Neutrophil (primary cell): ENCODE measurements at regions not wholly inside any gene's neighbourhood (a gene's known extent, or its start where the extent isn't known, plus 50 kb on each side); places are given as distances from the start of the nearest gene placed in this dataset.
A peak's percentile ranks its signal among the peaks of the same experiment; 100 is the strongest.
"Not testable (repeated sequence)": the region's sequence is repeated elsewhere in the genome, so short reads cannot be mapped to it uniquely, and the experiment has no call there.

Experiments used
- H3K27ac ChIP-seq: fragments of 200-600 bp; sonication (generic); 2 replicates; pipeline ENCODE4 v1.5.1; 2016; ENCODE audit warnings: mild to moderate bottlenecking, moderate library complexity
- H3K27me3 ChIP-seq: fragments of 200-600 bp; sonication (generic); 2 replicates; pipeline ENCODE4 v1.6.0; 2016; ENCODE audit warnings: mild to moderate bottlenecking
- H3K36me3 ChIP-seq: fragments of 200-600 bp; sonication (generic); 2 replicates; pipeline ENCODE4 v1.5.1; 2017
- H3K4me1 ChIP-seq, 2 experiments: fragments of 200-600 bp in 1 of 2; sonication (generic) in 1 of 2; 1 replicate in 1 of 2; 2 replicates in 1 of 2; pipeline versions ENCODE4 v1.5.1 to v1.6.1; 2013 to 2016; ENCODE audit warnings: low read depth in 1 of 2, low read length in 1 of 2, mild to moderate bottlenecking in 1 of 2, moderate library complexity in 1 of 2; ENCODE audit not compliant: control insufficient read depth in 1 of 2, insufficient read depth in 1 of 2
- H3K4me3 ChIP-seq, 2 experiments: fragments of 200-600 bp in 1 of 2; sonication (generic) in 1 of 2; 1 replicate in 1 of 2; 2 replicates in 1 of 2; pipeline ENCODE4 v1.5.1; 2013 to 2016; ENCODE audit warnings: low read depth in 1 of 2, low read length in 1 of 2, mild to moderate bottlenecking in 1 of 2, moderate library complexity in 1 of 2
- H3K9me3 ChIP-seq: fragments of 200-600 bp; sonication (generic); 2 replicates; pipeline ENCODE4 v1.5.1; 2016
- TF ChIP-seq, protein P1 (sequence below): fragments of 200-600 bp; sonication (generic); IDR thresholded peaks from 2 replicates; pipeline ENCODE4 v1.5.1; 2016; ENCODE audit warnings: antibody characterized with exemption

- Histone ChIP-seq H3K36me3 (no peaks in the 10 kb centered on the region), H3K4me3 (peak overlapping the region; percentile 51 to 52), H3K27me3 (no peaks in the 10 kb centered on the region), H3K9me3 (no peaks in the 10 kb centered on the region), H3K27ac (peak overlapping the region; percentile 99), H3K4me1 (peaks cover 65 to 70% of the 10 kb centered on the region in 2 experiments)
- TF ChIP-seq, protein P1, sequence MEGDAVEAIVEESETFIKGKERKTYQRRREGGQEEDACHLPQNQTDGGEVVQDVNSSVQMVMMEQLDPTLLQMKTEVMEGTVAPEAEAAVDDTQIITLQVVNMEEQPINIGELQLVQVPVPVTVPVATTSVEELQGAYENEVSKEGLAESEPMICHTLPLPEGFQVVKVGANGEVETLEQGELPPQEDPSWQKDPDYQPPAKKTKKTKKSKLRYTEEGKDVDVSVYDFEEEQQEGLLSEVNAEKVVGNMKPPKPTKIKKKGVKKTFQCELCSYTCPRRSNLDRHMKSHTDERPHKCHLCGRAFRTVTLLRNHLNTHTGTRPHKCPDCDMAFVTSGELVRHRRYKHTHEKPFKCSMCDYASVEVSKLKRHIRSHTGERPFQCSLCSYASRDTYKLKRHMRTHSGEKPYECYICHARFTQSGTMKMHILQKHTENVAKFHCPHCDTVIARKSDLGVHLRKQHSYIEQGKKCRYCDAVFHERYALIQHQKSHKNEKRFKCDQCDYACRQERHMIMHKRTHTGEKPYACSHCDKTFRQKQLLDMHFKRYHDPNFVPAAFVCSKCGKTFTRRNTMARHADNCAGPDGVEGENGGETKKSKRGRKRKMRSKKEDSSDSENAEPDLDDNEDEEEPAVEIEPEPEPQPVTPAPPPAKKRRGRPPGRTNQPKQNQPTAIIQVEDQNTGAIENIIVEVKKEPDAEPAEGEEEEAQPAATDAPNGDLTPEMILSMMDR, result no peak
These were observed 96.6 kb upstream of the CHD2 start for GRCh38 chr15:92803536-92803851.

GRCh38 chr15:92803852-92804609 is 96.1 kb upstream of the CHD2 start:
- Histone ChIP-seq H3K4me1 (peaks cover 65 to 70% of the 10 kb centered on the region in 2 experiments), H3K4me3 (peak overlapping the region; percentile 51 to 52), H3K27me3 (no peaks in the 10 kb centered on the region), H3K9me3 (no peaks in the 10 kb centered on the region), H3K36me3 (no peaks in the 10 kb centered on the region), H3K27ac (peak overlapping the region; percentile 99)
- TF ChIP-seq, protein P1, result peak; percentile 31

GRCh38 chr15:92804610-92804936 is 95.6 kb upstream of the CHD2 start:
- not testable (repeated sequence) for H3K36me3 ChIP-seq

DNA sequence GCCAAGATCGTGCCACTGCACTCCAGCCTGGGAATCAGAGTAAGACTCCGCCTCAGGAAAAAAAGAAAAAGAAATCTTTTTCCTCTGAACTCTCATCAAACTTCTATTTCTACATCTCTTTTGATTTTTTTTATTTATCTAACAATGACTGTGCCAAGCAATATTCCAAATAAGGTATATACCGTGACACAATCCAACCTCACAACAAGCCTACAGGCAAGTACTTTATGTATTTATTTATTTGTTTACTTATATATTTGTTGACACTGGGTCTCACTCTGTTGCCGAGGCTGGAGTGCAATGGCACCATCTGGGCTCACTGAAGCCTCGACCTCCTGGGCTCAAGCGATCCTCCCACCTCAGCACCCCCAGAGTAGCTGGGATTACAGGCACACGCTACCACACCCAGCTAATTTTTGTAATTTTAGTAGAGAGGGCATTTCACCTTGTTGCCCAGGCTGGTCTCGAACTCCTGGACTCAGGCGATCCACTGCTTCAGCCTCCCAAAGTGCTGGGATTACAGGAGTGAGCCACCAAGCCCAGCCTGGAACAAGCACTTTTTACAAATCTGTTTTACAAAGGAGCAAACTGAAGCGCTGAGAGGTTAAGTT is 94.9 kb upstream of the CHD2 start:
- Histone ChIP-seq H3K36me3 (no peaks in the 10 kb centered on the region), H3K27me3 (no peaks in the 10 kb centered on the region), H3K4me1 (peaks cover 68 to 77% of the 10 kb centered on the region in 2 experiments), H3K4me3 (peak overlapping the region; percentile 34 to 51), H3K27ac (peak overlapping the region; percentile 99), H3K9me3 (no peaks in the 10 kb centered on the region)
- TF ChIP-seq, protein P1, result no peak

More at GRCh38 chr15:92804610-92804936, 95.6 kb upstream of the CHD2 start:
- H3K27ac ChIP-seq, result peak overlapping the region; percentile 99
- H3K4me3 ChIP-seq, result peak overlapping the region; percentile 34 to 51
- H3K27me3 ChIP-seq, H3K9me3 ChIP-seq: not testable (repeated sequence)
- H3K4me1 ChIP-seq, result peaks cover 65 to 71% of the 10 kb centered on the region in 2 experiments

GRCh38 chr15:92806171-92806570 is 94.0 kb upstream of the CHD2 start:
- Histone ChIP-seq H3K27ac (peak overlapping the region; percentile 99), H3K4me1 (peaks cover 76 to 87% of the 10 kb centered on the region in 2 experiments)
- not testable (repeated sequence) for H3K9me3 ChIP-seq, H3K4me3 ChIP-seq, H3K36me3 ChIP-seq, H3K27me3 ChIP-seq

GRCh38 chr15:92806763-92807162 is 93.4 kb upstream of the CHD2 start:
- Histone ChIP-seq H3K4me1 (peaks cover 76 to 86% of the 10 kb centered on the region in 2 experiments), H3K27me3 (no peaks in the 10 kb centered on the region), H3K9me3 (no peaks in the 10 kb centered on the region), H3K36me3 (no peaks in the 10 kb centered on the region), H3K4me3 (peak overlapping the region; percentile 69 to 70), H3K27ac (peak overlapping the region; percentile 99)
- TF ChIP-seq, protein P1, result no peak
